Suppressor macrophage treated with lipopolysaccharide for 1 hour (primary cell): ENCODE measurements at regions not wholly inside any gene's neighbourhood (a gene's known extent, or its start where the extent isn't known, plus 50 kb on each side); places are given as distances from the start of the nearest gene placed in this dataset.
"Not testable (repeated sequence)": the region's sequence is repeated elsewhere in the genome, so short reads cannot be mapped to it uniquely, and the experiment has no call there.

Experiments
- DNase-seq, 3 donors: peaks; one replicate each; pipeline ENCODE4 v3.0.0-alpha.2; 2020 to 2022

GRCh38 chr18:65671621-65672415 is 79.0 kb upstream of the CDH7 start:
- no peak for DNase-seq

DNA sequence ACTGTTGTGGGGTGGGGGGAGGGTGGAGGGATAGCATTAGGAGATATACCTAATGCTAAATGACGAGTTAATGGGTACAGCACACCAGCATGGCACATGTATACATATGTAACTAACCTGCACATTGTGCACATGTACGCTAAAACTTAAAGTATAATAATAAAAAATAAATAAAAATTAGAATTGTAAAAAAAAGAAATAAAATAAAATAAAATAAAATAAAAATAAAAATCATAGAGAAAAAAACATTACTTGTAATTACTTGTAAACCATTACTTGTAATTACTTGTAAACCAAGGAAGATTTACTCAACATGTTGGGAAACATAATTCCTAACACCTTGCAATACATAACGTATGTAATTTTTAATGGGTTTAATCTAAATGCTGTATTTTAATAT is 80.7 kb upstream of the CDH7 start:
- not testable (repeated sequence) for DNase-seq

DNA sequence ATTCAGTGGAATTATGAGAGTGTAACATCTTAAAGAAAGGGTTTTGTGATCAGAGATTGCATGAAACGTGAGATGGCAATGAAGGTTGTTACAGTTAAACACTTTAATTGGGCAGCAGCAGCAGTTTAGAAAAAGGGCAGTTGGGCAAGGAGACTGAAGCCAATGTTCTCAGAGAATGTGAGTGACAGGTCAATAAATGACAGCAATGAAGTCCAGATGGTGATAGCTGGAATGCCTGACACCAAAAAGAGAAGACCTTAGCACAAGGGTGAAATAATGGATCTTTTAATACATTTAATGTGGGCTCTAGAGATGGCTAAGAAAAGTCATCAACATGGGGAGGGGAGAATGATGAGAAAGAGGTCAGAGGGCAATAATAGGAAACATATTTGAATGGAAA is 89.4 kb upstream of the CDH7 start:
- DNase-seq, result no peak

DNA sequence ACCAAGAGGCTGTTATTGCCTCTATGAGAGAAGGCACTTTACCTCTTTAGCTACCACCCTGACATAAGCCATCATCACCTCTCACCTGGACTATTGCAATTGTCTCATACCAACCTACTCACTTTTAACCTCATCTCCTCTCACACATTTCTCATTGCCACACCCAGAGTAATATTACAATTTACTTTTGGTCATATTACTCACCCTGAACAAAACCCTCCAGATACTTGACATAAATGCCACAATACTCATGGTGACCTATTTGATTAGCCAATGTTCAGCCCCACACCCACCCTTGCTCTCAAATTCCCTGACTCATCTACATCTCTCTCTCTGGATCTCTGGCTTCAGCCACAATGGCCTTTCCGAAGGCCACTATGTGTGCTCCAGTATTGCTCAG is 90.9 kb upstream of the CDH7 start:
- no peak for DNase-seq

DNA sequence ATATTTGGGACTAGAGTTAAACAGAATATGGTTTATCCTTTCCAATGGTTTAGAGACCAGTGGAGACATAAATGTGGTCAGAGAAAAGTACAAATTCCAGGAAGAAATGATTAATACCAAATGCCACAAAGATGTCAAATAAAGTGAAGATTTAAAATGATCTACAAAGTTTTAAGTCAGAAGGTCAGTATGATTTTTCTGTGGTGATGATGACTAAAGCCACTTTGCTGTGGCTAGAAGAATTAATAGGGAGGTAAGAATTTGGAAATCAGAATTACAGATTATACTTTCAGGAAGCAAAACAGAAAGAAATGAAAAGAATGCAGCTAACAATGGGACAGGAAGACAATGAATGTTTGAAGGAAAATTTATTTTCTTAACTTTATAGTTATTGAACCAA is 91.5 kb upstream of the CDH7 start:
- no peak for DNase-seq

DNA sequence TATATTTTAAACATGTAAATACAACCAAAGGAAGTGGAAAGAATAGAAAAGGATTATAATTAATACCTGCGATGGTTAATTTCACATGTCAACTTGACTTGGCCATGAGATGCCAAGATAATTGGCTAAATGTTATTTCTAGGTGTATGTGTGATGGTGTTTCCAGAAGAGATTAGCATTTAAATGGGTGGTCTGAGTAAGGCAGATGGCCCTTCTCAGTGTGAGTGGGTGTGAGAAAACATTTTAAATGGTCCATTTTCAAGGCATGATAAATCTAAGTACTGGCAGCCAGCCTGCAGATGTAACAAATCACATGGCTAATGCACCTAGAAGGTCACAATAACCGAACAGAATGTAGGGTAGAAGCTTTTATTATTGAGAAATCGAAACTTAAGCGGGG is 99.6 kb upstream of the CDH7 start:
- DNase-seq, result no peak

- DNase-seq, result no peak
Measured at GRCh38 chr18:65632236-65632635, 118.6 kb upstream of the CDH7 start.

GRCh38 chr18:65631766-65632165 is 119.0 kb upstream of the CDH7 start:
- no peak for DNase-seq

GRCh38 chr18:65628390-65628789 is 122.4 kb upstream of the CDH7 start:
- no peak for DNase-seq

DNA sequence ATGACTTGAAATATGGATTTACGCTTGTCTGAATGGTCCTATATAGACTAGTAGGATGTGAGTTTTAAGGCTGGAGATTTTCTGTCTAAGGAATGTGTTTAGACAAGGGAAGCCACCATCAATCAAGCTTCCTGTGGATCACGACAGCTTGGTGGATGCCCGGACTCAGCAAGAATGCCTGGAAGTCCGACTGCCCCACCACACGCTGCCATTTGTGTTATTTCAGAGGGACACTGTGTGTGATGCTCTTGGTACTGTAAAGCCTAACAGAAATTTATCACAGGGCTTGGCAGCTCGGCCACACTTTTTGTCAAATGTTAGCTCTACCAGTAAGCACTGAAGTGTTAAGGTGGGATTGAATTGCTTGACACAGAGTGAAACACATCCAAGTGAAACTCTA is 127.1 kb upstream of the CDH7 start:
- DNase-seq, result no peak

GRCh38 chr18:65622436-65622835 is 128.4 kb upstream of the CDH7 start:
- no peak for DNase-seq

GRCh38 chr18:65620076-65620696 is 130.6 kb upstream of the CDH7 start:
- no peak for DNase-seq

GRCh38 chr18:65610939-65611338 is 139.9 kb upstream of the CDH7 start:
- no peak for DNase-seq

- no peak for DNase-seq
Measured at GRCh38 chr18:65608471-65608870, 142.3 kb upstream of the CDH7 start.

GRCh38 chr18:65607161-65607560 is 143.7 kb upstream of the CDH7 start:
- no peak for DNase-seq

DNA sequence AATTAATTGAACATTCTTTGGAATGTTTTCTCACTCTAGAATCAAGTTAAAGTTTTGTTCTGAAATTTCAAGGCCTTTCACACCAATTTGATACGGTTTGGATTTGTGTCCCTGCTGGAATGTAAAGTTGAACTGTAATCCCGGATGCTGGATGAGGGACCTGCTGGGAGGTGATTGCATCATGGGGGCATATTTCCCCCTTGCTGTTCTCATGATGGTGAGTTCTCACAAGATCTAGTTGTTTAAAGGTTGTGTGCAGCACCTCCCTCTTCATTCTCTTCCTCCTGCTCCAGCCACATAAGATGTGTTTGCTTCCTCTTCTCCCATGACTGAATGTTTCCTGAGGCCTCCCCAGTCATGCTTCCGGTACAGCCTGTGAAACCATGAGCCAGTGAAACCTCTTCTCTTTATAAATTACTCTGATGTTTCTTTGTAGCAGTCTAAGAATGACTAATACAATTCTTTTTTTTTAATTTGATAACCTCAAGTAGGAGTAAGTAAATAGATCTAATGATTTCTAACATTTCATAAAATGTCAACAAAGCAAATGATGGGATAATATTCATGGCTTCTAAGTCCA is 144.2 kb upstream of the CDH7 start:
- DNase-seq, result no peak

- not testable (repeated sequence) for DNase-seq
Measured at GRCh38 chr18:65605352-65605751, 145.5 kb upstream of the CDH7 start.

GRCh38 chr18:65601775-65602174 is 149.0 kb upstream of the CDH7 start:
- DNase-seq, result no peak

- DNase-seq, result no peak
Measured at GRCh38 chr18:65592435-65592834, 158.4 kb upstream of the CDH7 start.

DNA sequence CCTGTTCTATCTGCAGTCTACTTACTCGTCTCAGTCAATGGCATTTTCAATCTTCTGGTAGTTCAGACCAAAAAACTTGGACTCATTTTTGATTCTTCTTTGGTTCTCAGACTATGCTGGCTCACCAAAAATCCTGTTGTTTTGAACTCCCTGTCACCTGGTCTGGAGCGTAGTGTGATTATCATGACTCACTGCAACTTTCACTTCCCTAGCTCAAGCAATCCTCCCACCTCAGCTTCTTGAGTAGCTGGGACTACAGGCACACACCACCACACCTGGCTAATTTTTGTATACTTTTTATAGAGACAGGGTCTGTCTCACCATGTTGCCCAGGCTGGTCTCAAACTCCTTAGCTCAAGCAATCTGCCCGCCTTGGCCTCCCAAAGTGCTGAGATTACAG is 163.3 kb upstream of the CDH7 start:
- no peak for DNase-seq

DNA sequence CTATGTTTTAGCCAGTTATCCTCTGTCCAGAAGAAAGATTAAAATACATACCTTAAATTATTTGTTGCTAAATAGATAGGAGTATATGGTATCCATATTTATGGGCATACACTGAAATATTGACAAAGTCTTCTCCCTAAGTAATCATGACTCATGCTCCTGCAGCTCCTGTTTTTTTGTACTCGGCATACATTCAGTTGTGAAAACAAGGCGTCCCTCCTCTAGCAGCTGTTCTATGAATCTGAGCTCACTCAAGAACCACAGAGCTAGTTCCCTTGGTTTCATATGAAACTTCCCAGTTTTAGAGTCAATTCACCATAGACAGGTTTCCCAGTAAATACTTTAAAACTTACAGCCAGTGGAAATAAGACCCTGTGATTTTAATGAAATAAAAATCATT is 168.7 kb upstream of the CDH7 start:
- not testable (repeated sequence) for DNase-seq

- no peak for DNase-seq
Measured at GRCh38 chr18:65568866-65569265, 181.9 kb upstream of the CDH7 start.

- DNase-seq, result no peak
Measured at GRCh38 chr18:65567372-65567771, 183.4 kb upstream of the CDH7 start.

GRCh38 chr18:65548316-65548715 is 202.5 kb upstream of the CDH7 start:
- no peak for DNase-seq
